ENCODE measurements at regions not wholly inside any gene's neighbourhood (a gene's known extent, or its start where the extent isn't known, plus 50 kb on each side); places are given as distances from the start of the nearest gene placed in this dataset.

DNA sequence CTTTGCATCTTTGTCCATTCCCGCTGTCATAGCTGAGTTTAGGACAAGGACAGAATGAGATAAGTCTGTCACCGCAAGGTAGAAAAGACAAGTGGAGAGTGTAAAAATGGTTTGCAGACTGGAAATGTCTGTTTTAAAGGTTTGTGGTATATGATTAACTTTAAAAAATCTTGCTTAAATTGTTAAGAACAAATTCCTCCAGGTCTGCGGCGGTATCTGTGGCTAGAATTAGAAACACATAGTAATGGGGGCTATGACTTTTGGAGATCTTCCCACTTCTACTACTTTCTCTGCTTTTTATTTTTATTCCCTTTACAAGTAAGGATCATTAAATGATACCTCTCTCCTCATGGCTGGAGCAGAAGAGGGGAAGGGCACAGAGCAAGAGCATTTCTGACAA lies 92.2 kb downstream of the MID1IP1 start:
- no peak overlapping the region for H3K4me2 ChIP-seq
- CTCF ChIA-PET = no interaction called here
- no peaks in the 10 kb centered on the region; the same call in 1 of the 2 replicates for H3K27me3 ChIP-seq (ENCODE audit: insufficient read depth)
- no peaks in the 10 kb centered on the region for H3K9me2 ChIP-seq
- no peaks in the 10 kb centered on the region; a peak in 1 of 4 replicates for H3K4me1 ChIP-seq (ENCODE audit: control insufficient read depth in 1 of 2, insufficient read depth in 2 of 2, low read depth in 1 of 2, low read length in 1 of 2)
- H3K9me3 ChIP-seq = no peaks in the 10 kb centered on the region
- no peak for DNase-seq
- WGBS (ENCODE audit: low lambda C conversion rate) = 64% methylated on average over 4 of the region's 4 CpGs
- H3K27ac ChIP-seq (ENCODE audit: low read depth in 2 of 2, low read length in 1 of 2) = no peak overlapping the region
- no peaks in the 10 kb centered on the region for H3F3A ChIP-seq (replicated peaks; ENCODE audit: insufficient read depth)
- H3K9ac ChIP-seq = no peak overlapping the region
- no peaks in the 10 kb centered on the region for H3K79me2 ChIP-seq (ENCODE audit: insufficient read depth)
- POLR2A ChIA-PET = no interaction called here
- no peak overlapping the region for H3K4me3 ChIP-seq (ENCODE audit: low read depth in 2 of 2, low read length in 1 of 2)
- no peak overlapping the region for H2AFZ ChIP-seq (ENCODE audit: low read depth)
- H3K36me3 ChIP-seq (replicated peaks in 1 of 2; ENCODE audit: control insufficient read depth in 1 of 2, insufficient read depth in 2 of 2, low read length in 1 of 2) = no peaks in the 10 kb centered on the region
- TF ChIP-seq POLR2AphosphoS5 (IDR thresholded peaks at IDR 0.05; ENCODE audit: low read depth, low read length) (no peak), NRF1 (IDR thresholded peaks at IDR 0.05; ENCODE audit: low read depth, low read length) (no peak), RXRA (IDR thresholded peaks at IDR 0.05; ENCODE audit: borderline replicate concordance, low read depth) (no peak)
- TF ChIP-seq, protein P1, sequence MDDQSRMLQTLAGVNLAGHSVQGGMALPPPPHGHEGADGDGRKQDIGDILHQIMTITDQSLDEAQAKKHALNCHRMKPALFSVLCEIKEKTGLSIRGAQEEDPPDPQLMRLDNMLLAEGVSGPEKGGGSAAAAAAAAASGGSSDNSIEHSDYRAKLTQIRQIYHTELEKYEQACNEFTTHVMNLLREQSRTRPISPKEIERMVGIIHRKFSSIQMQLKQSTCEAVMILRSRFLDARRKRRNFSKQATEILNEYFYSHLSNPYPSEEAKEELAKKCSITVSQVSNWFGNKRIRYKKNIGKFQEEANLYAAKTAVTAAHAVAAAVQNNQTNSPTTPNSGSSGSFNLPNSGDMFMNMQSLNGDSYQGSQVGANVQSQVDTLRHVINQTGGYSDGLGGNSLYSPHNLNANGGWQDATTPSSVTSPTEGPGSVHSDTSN (IDR thresholded peaks at IDR 0.05) = no peak
- no peaks in the 10 kb centered on the region for H4K20me1 ChIP-seq (ENCODE audit: insufficient read depth)

DNA sequence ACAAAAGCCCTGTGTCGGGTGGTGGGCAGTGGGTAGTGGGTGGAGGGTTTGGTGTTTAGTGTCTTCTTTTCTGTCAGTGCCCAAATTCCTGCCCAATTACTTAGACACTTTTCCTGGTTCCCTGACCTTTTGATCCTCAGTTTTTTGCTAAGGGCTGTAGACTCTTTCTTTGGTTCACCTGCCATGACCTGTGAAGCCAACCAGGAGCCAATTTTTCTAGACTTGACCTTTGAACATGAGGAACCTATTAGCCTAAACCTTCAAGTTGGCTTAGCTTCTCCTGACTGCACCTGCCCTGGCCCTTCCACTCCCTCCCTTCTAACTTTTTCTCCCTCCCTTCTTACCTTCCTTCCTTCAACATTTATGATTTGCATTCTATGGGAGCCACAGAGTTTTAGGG lies 94.5 kb downstream of the MID1IP1 start:
- Histone ChIP-seq H3K9ac (no peak overlapping the region), H3K79me2 (ENCODE audit: insufficient read depth) (no peaks in the 10 kb centered on the region), H3F3A (replicated peaks; ENCODE audit: insufficient read depth) (no peaks in the 10 kb centered on the region), H3K4me2 (no peak overlapping the region), H3K4me1 (ENCODE audit: control insufficient read depth in 1 of 2, insufficient read depth in 2 of 2, low read depth in 1 of 2, low read length in 1 of 2) (no peaks in the 10 kb centered on the region; a peak in 1 of 4 replicates), H3K9me2 (no peaks in the 10 kb centered on the region), H3K36me3 (replicated peaks in 1 of 2; ENCODE audit: control insufficient read depth in 1 of 2, insufficient read depth in 2 of 2, low read length in 1 of 2) (no peaks in the 10 kb centered on the region), H3K4me3 (ENCODE audit: low read depth in 2 of 2, low read length in 1 of 2) (no peak overlapping the region), H3K27me3 (ENCODE audit: insufficient read depth) (no peaks in the 10 kb centered on the region), H4K20me1 (ENCODE audit: insufficient read depth) (no peaks in the 10 kb centered on the region), H3K27ac (ENCODE audit: low read depth in 2 of 2, low read length in 1 of 2) (no peak overlapping the region), H3K9me3 (no peaks in the 10 kb centered on the region), H2AFZ (ENCODE audit: low read depth) (no peak overlapping the region)
- DNase-seq = no peak
- TF ChIP-seq GATA2 (CRISPR knock-in tag; IDR thresholded peaks at IDR 0.05) (no peak), POLR2AphosphoS5 (IDR thresholded peaks at IDR 0.05; ENCODE audit: low read depth, low read length) (no peak), FOSL2 (IDR thresholded peaks at IDR 0.05; ENCODE audit: borderline replicate concordance, low read depth) (no peak), YY1 (IDR thresholded peaks at IDR 0.05; ENCODE audit: low read depth) (no peak), ELF1 (IDR thresholded peaks at IDR 0.05) (no peak), JUND (IDR thresholded peaks at IDR 0.05) (no peak), TCF12 (IDR thresholded peaks at IDR 0.05) (no peak), RCOR1 (IDR thresholded peaks at IDR 0.05; ENCODE audit: low read length) (no peak), FOXJ3 (CRISPR knock-in tag; IDR thresholded peaks at IDR 0.05) (no peak), CHD2 (IDR thresholded peaks at IDR 0.05; ENCODE audit: low read length, partially characterized antibody) (no peak), NRF1 (IDR thresholded peaks at IDR 0.05; ENCODE audit: low read depth, low read length) (no peak), MXI1 (IDR thresholded peaks at IDR 0.05; ENCODE audit: low read depth, low read length) (no peak), RAD21 (IDR thresholded peaks at IDR 0.05; ENCODE audit: low read length) (no peak), RFX5 (IDR thresholded peaks at IDR 0.05; ENCODE audit: low read length) (no peak)
- TF ChIP-seq, protein P2, sequence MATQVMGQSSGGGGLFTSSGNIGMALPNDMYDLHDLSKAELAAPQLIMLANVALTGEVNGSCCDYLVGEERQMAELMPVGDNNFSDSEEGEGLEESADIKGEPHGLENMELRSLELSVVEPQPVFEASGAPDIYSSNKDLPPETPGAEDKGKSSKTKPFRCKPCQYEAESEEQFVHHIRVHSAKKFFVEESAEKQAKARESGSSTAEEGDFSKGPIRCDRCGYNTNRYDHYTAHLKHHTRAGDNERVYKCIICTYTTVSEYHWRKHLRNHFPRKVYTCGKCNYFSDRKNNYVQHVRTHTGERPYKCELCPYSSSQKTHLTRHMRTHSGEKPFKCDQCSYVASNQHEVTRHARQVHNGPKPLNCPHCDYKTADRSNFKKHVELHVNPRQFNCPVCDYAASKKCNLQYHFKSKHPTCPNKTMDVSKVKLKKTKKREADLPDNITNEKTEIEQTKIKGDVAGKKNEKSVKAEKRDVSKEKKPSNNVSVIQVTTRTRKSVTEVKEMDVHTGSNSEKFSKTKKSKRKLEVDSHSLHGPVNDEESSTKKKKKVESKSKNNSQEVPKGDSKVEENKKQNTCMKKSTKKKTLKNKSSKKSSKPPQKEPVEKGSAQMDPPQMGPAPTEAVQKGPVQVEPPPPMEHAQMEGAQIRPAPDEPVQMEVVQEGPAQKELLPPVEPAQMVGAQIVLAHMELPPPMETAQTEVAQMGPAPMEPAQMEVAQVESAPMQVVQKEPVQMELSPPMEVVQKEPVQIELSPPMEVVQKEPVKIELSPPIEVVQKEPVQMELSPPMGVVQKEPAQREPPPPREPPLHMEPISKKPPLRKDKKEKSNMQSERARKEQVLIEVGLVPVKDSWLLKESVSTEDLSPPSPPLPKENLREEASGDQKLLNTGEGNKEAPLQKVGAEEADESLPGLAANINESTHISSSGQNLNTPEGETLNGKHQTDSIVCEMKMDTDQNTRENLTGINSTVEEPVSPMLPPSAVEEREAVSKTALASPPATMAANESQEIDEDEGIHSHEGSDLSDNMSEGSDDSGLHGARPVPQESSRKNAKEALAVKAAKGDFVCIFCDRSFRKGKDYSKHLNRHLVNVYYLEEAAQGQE (IDR thresholded peaks at IDR 0.05; ENCODE audit: low read depth, low read length) = no peak
- TF ChIP-seq, protein P3, sequence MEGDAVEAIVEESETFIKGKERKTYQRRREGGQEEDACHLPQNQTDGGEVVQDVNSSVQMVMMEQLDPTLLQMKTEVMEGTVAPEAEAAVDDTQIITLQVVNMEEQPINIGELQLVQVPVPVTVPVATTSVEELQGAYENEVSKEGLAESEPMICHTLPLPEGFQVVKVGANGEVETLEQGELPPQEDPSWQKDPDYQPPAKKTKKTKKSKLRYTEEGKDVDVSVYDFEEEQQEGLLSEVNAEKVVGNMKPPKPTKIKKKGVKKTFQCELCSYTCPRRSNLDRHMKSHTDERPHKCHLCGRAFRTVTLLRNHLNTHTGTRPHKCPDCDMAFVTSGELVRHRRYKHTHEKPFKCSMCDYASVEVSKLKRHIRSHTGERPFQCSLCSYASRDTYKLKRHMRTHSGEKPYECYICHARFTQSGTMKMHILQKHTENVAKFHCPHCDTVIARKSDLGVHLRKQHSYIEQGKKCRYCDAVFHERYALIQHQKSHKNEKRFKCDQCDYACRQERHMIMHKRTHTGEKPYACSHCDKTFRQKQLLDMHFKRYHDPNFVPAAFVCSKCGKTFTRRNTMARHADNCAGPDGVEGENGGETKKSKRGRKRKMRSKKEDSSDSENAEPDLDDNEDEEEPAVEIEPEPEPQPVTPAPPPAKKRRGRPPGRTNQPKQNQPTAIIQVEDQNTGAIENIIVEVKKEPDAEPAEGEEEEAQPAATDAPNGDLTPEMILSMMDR (IDR thresholded peaks at IDR 0.05) = no peak
- TF ChIP-seq, protein P1 (IDR thresholded peaks at IDR 0.05) = no peak
- TF ChIP-seq, protein P4, sequence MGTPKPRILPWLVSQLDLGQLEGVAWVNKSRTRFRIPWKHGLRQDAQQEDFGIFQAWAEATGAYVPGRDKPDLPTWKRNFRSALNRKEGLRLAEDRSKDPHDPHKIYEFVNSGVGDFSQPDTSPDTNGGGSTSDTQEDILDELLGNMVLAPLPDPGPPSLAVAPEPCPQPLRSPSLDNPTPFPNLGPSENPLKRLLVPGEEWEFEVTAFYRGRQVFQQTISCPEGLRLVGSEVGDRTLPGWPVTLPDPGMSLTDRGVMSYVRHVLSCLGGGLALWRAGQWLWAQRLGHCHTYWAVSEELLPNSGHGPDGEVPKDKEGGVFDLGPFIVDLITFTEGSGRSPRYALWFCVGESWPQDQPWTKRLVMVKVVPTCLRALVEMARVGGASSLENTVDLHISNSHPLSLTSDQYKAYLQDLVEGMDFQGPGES (IDR thresholded peaks at IDR 0.05; ENCODE audit: low read depth, low read length) = no peak
- TF ChIP-seq, protein P5, sequence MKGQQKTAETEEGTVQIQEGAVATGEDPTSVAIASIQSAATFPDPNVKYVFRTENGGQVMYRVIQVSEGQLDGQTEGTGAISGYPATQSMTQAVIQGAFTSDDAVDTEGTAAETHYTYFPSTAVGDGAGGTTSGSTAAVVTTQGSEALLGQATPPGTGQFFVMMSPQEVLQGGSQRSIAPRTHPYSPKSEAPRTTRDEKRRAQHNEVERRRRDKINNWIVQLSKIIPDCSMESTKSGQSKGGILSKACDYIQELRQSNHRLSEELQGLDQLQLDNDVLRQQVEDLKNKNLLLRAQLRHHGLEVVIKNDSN (IDR thresholded peaks at IDR 0.05; ENCODE audit: borderline replicate concordance, low read depth) = no peak
- ChIA-PET CTCF (no interaction called here), POLR2A (no interaction called here)
- WGBS (ENCODE audit: low lambda C conversion rate) = 29% methylated on average over 1 of the region's 1 CpG
